ENCODE measurements at regions not wholly inside any gene's neighbourhood (a gene's known extent, or its start where the extent isn't known, plus 50 kb on each side); places are given as distances from the start of the nearest gene placed in this dataset.

DNA sequence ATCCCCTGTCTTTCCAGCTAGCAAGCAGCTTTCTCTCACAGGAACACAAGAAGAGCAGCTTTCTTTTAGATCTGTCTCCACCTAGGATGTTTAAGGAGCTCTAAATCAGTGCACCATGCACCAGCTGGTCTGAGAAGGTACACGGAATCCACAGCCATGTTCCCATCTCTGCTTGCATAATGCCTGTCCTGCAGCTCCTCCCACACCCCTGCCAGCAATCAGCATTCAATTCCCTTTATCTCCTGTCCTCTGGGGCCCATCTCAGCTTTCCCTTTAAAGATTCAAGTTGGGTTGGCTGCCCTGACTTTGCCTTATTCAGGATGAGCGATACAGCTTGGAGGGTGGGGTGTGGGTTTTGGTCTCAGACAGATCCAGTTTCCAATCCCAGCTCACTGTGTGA lies 826.3 kb downstream of the BCL11B start:
- TF ChIP-seq, protein P1, sequence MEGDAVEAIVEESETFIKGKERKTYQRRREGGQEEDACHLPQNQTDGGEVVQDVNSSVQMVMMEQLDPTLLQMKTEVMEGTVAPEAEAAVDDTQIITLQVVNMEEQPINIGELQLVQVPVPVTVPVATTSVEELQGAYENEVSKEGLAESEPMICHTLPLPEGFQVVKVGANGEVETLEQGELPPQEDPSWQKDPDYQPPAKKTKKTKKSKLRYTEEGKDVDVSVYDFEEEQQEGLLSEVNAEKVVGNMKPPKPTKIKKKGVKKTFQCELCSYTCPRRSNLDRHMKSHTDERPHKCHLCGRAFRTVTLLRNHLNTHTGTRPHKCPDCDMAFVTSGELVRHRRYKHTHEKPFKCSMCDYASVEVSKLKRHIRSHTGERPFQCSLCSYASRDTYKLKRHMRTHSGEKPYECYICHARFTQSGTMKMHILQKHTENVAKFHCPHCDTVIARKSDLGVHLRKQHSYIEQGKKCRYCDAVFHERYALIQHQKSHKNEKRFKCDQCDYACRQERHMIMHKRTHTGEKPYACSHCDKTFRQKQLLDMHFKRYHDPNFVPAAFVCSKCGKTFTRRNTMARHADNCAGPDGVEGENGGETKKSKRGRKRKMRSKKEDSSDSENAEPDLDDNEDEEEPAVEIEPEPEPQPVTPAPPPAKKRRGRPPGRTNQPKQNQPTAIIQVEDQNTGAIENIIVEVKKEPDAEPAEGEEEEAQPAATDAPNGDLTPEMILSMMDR (IDR thresholded peaks at IDR 0.05) = no peak
- no peak for TF ChIP-seq POLR2A (IDR thresholded peaks at IDR 0.05)
